ENCODE measurements at regions not wholly inside any gene's neighbourhood (a gene's known extent, or its start where the extent isn't known, plus 50 kb on each side); places are given as distances from the start of the nearest gene placed in this dataset.

DNA sequence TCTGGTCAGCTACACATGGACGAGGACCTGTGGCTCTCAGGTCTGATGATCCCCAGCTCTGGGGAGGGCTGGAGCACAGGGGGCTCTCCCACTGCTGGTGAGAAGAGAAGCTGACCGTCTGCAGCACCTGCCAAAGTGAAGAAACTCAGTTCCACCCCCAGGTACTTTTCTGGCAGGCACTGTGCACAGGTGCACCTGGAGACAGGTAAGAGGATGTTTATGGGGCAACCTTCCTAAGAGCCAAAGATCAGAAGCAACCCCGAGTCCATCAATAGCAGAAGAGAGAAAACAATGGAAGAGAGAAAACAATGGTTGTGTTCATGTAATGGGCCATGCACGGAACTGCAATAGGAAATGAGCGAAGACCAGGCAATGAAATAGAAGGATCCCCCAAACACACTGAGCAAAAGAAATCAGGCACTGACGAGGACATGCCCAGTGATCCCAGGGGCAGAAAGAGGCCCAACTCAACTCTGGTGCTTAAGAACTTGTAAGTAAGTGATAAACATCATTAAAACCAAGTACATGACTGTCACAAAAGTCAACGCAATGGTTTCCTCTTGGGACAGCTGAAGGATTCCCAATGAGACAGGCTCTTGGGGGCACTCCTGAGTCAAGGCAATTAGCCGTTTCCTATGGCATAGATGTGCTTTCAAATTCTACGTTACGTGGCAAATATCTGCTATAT is 95.0 kb upstream of the ALDH1A3 start:
- H3K4me1 ChIP-seq (ENCODE audit: control insufficient read depth, insufficient read depth, low read length), result peaks cover 3% of the 10 kb centered on the region
- in situ Hi-C loops (cut with MboI) (no loop called here), intact Hi-C loops (cut with micrococcal nuclease; ENCODE audit: unreplicated experiment) (no loop called here)
- ATAC-seq (no peak), FAIRE-seq (no peak), DNase-seq (ENCODE audit: low read depth, low spot score) (no peak)
- H3K27ac ChIP-seq (ENCODE audit: control insufficient read depth, insufficient read depth), result no peak overlapping the region
- POLR2A ChIA-PET, result no interaction called here
- H2AFZ ChIP-seq (ENCODE audit: control insufficient read depth, low read depth, low read length), result no peak overlapping the region
- no peaks in the 10 kb centered on the region for H3K9me3 ChIP-seq (replicated peaks; ENCODE audit: control insufficient read depth, insufficient read depth, low read length)
- 26% methylated on average over 10 of the region's 10 CpGs for WGBS (ENCODE audit: insufficient coverage, insufficient replicate concordance, low lambda C conversion rate, missing lambda C conversion rate)
- no peaks in the 10 kb centered on the region for H3K79me2 ChIP-seq (ENCODE audit: control insufficient read depth, insufficient read depth, low read length)
- H3K27me3 ChIP-seq (replicated peaks in 1 of 2; ENCODE audit: control insufficient read depth in 2 of 2, insufficient read depth in 2 of 2, low read length in 1 of 2), result no peaks in the 10 kb centered on the region; a peak in 1 of 4 replicates
- H3K9ac ChIP-seq (ENCODE audit: control insufficient read depth, insufficient read depth, low read length), result no peak overlapping the region
- H3K4me2 ChIP-seq (ENCODE audit: control insufficient read depth, insufficient read depth), result no peak overlapping the region
- no TSS peak for BruUV-seq (replicated peaks)
- SMC1A ChIA-PET (ENCODE audit: uncharacterized antibody, unreplicated experiment), result no interaction called here
- RAD21 ChIA-PET (ENCODE audit: unreplicated experiment), result no interaction called here
- TF ChIP-seq STAT1 (conservative IDR thresholded peaks at IDR 0.05), result no peak
- no peak for TF ChIP-seq TAF1 (IDR thresholded peaks at IDR 0.05; ENCODE audit: borderline replicate concordance, low read depth, low read length)
- TF ChIP-seq SRF (IDR thresholded peaks at IDR 0.05; ENCODE audit: low read depth in 2 of 2, low read length in 2 of 2), result no peak
- TF ChIP-seq, protein P1, sequence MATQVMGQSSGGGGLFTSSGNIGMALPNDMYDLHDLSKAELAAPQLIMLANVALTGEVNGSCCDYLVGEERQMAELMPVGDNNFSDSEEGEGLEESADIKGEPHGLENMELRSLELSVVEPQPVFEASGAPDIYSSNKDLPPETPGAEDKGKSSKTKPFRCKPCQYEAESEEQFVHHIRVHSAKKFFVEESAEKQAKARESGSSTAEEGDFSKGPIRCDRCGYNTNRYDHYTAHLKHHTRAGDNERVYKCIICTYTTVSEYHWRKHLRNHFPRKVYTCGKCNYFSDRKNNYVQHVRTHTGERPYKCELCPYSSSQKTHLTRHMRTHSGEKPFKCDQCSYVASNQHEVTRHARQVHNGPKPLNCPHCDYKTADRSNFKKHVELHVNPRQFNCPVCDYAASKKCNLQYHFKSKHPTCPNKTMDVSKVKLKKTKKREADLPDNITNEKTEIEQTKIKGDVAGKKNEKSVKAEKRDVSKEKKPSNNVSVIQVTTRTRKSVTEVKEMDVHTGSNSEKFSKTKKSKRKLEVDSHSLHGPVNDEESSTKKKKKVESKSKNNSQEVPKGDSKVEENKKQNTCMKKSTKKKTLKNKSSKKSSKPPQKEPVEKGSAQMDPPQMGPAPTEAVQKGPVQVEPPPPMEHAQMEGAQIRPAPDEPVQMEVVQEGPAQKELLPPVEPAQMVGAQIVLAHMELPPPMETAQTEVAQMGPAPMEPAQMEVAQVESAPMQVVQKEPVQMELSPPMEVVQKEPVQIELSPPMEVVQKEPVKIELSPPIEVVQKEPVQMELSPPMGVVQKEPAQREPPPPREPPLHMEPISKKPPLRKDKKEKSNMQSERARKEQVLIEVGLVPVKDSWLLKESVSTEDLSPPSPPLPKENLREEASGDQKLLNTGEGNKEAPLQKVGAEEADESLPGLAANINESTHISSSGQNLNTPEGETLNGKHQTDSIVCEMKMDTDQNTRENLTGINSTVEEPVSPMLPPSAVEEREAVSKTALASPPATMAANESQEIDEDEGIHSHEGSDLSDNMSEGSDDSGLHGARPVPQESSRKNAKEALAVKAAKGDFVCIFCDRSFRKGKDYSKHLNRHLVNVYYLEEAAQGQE (IDR thresholded peaks at IDR 0.05; ENCODE audit: low read depth, low read length), result no peak
- no peak for TF ChIP-seq TCF7 (IDR thresholded peaks at IDR 0.05; ENCODE audit: borderline replicate concordance)
- no peak for TF ChIP-seq EGR1 (IDR thresholded peaks at IDR 0.05; ENCODE audit: borderline replicate concordance in 1 of 2, low read depth in 2 of 2, low read length in 2 of 2)
- no peak for TF ChIP-seq CBX3 (IDR thresholded peaks at IDR 0.05; ENCODE audit: borderline replicate concordance, low read depth)
- no peak for TF ChIP-seq SMAD5 (IDR thresholded peaks at IDR 0.05; ENCODE audit: low read depth)
- no peaks in the 10 kb centered on the region for H3K36me3 ChIP-seq (ENCODE audit: control insufficient read depth in 2 of 2, insufficient read depth in 2 of 2, low read length in 1 of 2)
- no peak overlapping the region for H3K4me3 ChIP-seq
- CTCF ChIA-PET, result no interaction called here
- no peaks in the 10 kb centered on the region for H4K20me1 ChIP-seq (ENCODE audit: control insufficient read depth, insufficient read depth)

Data from GM12878 (cell line).